Lung microvascular endothelial cell (primary cell): ENCODE measurements at regions not wholly inside any gene's neighbourhood (a gene's known extent, or its start where the extent isn't known, plus 50 kb on each side); places are given as distances from the start of the nearest gene placed in this dataset.
"Not testable (repeated sequence)": the region's sequence is repeated elsewhere in the genome, so short reads cannot be mapped to it uniquely, and the experiment has no call there.

Experiments used
- DNase-seq, 2 donors: peaks; one replicate each; pipeline versions ENCODE4 v3.0.0 to v3.0.0-alpha.2; 2010; ENCODE audit warnings: low read depth in 2 of 2

DNA sequence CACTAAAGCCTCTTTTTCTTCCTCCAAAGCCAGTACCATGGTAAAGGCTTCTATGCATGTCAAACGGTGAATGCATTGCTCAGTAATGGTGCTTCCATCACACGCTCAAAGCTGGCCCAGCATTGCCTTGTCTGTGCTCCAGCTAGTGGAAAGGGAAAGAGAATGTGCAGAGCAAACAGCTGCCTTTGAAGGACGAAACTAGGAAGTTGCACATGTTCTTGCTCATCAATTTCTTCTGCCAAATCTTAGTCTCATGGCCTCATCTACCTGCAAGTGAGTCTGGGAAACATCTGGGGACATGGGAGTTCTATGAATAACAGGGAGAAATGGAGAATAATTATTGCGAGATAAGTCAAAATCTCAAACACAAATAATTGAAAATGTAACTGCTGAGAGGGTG, 216.5 kb upstream of the SSTR4 start:
- DNase-seq, result no peak

DNA sequence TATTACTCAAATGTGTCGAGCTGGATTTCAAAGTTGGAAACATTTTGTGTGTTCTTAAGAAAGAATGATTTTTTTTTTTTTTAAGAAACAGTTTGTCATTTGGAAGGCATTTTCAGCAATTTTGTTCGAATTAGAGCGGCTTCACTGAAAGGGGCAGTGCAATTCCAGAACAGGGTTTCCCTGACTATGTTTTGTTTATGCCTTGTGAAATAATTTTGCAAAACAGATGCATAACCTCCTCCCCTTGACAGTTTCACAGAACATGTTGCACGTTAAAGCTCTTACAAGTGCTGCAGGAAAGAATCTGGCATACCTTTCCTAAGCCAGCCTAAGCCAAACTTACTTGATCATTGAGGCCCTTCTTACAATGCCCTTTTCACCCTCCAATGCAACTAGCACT, 216.0 kb upstream of the SSTR4 start:
- DNase-seq, result no peak

DNA sequence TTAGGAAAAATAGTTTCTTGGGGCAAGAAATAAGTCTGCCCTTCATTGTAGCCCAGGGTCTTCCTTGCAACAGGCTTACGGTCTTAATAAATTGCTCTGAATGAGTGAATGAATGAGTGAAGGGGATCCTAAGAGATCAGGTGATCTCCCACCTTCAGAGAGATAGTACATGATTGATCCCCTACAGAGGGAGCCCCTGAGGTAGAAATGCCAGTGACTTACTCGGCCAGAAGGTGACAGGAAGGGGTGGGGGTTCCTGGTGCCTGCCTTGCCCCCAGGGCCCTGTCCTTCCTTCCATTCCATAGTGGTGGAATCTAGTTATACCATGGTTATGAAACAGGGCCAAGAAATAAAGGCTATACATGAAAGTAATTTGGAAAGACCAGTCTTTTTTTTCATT, 215.3 kb upstream of the SSTR4 start:
- no peak for DNase-seq

DNA sequence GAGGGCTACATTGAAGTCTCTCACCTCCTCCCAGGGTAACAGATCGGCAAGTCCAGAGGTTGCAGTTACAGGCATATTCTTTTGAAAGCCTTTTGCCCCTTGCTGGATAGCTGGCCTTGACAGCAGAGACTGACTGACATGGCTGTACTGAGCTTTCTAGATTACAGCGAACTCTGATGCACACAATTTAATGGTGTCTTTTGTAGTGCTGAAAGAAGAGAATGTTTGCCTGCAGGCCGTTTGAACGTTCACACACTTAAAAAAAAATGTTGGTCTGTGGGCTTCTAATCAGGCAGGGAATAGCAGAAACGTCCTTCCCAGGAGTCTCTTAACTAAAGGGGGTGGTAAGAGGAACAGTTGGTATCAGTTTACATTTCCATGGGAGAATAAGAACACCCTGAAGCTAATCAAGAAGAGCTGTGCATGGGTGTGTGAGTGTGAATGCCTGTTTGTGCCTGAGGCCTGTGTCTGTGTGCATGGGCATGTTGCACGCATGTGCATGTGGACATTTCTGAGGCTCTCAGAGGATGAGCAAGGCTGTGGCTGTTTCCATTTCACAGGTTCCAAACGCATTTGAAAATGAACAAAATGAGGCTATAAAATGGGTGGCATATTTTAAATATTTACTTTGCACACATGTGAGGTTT, 213.9 kb upstream of the SSTR4 start:
- no peak for DNase-seq

DNA sequence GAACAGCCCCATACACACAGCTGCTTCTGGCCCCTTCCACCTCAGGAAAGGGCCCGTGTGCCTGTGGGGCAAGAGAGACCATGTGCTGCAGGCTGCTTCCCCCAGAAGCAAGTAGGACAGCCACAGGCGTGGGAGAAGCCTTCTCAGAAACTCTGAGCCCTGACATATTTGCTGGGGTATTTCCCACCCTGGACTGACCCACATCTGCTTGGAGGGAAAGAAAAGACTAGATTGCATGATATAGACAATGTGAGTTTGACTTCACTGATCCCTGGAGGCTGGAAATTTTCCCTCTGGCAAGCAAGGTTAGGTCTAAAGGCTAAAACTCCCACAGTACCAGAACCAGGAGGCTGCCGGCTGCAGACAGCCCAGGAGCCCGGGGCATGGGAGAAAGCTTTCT, 213.3 kb upstream of the SSTR4 start:
- no peak for DNase-seq

DNA sequence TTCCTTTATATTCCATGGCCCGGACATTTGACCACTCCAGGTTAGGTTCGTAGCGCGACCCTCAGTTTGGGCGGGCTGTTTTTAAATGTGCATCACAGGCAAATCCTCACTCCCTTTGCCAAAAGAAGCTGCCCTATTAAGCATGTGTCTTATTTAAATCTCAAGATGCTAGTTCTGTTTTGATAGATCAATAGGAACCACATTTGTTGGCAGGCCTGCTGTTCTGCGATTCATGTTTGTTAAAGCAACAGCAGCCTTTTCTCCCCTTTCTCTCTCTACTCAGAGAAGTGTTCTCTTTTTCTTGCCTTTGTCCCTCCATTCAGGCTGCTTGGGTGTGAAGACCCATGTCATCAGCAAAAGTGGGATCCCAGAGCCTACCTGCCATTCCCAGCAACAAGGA, 212.0 kb upstream of the SSTR4 start:
- no peak for DNase-seq

DNA sequence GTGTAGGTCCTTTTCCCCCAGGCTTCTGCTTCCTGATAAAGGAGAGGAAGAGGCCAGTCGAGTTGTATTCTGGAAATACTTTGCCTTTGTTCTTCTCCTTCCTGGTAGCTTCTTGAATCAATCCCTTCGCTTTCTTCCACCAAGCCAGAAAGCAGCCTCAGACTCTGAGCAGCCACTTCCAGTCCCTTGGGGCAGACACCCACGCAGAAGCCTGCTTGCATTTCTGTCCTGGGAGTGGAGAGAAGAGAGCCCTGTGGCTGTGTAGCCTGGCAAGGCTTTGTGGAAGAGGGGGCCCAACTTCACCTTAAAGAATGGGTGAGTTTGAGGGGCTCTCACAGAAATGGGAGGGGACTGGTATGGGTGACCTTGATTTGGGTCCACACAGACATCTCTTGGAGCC, 211.0 kb upstream of the SSTR4 start:
- no peak for DNase-seq

DNA sequence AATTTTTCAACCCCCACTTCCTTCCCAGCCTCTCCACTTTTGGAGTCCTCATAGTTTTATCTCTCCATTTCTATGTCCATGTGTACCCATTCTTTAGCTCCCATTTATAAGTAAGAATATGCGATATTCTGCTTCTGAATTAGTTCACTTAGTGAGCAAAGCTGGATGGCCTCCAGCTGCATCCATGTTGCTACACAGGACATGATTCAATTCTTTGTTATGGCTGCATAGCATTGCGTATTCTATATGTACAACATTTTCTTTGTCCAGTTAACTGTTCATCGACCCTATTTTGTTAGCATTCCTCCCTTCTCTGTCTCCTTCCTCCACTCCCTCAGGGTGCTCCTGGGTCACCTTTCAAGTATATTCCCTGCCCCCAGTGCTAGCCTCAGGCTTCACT, 210.0 kb upstream of the SSTR4 start:
- DNase-seq, result peak; percentile 24 to 59

DNA sequence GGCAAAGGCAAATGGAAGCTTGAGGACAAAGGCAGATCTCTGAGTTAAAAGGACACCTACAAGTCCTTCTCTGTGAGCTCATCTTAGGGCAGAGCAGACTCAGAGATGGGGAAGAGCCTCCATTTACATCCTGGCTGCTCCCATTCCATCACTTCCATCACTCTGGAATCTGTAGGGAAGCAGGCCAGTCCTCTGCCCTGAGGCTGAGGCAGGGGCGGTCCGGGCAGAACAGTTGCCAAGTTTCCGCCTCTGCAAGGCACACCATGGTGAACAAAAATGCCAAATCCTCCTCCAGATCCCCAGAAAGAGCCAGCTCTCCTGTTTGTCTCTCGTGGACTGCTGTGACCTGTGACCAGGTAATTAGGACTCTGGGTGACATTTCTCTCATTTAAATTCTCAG, 209.6 kb upstream of the SSTR4 start:
- DNase-seq, result no peak

DNA sequence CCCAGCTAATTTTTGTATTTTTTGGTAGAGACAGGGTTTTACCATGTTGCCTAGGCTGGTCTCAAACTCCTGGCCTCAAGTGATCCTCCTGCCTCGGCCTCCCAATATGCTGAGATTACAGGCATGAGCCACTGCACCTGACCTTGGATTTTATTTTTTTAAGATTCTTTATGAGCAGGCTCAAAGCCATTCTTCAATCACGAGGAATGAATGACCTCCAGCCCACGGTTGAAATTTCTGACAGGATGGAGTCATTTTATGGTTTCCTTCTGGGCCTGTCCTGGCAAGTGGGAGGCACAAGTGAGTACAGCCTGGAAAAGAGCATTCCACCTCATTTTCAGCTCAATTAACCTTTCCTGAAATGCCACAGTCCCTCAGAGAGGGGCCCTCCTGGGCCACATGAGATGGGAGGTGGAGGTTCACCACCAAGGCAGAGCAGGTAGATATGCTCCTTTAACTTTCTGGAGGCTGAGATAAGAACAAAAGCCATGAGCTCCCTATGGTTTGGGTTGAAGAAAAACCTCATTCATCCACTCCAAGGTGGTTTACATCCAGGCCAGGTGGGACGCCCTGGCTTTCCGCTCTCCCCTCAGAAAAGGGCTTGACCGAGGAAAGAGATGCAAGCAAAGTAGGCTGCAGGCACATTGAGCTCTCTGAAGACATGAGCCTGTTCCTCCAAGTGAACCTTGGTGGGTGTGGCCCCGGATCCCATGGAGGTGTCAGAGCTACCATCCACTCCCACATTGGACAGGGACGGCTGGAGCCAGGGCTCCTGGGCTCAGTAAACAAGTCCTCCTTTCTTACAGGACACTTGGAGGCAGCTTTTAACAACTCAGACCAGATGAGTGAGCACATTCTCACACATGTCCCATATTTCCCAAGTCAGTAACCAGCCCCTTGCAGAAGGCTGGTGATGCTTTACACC, 208.5 kb upstream of the SSTR4 start:
- no peak for DNase-seq

DNA sequence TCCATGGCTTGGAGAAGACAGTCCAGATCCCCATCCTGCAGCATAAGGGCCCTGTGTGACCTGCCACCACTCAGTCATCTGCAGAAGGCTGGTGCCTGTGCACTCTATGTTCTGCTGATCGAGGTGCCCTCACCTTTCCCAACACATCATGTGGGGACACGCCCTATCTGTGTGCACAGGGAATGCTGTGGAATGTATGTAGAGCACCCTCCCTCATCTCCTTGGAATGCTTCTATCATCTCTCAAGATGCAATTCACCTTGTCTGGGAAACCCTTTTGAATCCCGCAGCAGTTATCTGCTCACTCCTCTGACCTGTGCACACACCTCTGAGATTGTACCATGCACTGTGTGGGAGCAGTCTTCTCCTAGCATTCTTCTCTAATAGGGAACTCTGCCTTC, 207.2 kb upstream of the SSTR4 start:
- DNase-seq, result no peak

DNA sequence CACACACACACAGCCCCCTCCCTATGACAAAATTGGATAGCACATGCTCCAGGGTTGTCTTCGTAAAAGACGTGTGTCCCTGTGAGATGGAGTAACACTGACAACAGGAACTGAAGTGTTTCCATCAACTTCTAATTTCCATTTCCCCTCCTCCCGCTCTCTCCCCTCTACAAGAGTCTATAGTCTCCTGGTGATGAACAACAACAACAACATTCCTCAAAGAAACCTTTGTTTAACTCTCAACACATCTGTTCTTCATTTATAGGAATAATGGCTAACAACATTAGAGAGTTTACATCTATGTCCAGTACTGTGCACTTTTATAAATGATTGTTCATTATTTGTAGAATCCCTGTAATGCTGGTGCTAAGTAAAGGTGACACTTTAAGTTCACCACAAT, 205.8 kb upstream of the SSTR4 start:
- no peak for DNase-seq

DNA sequence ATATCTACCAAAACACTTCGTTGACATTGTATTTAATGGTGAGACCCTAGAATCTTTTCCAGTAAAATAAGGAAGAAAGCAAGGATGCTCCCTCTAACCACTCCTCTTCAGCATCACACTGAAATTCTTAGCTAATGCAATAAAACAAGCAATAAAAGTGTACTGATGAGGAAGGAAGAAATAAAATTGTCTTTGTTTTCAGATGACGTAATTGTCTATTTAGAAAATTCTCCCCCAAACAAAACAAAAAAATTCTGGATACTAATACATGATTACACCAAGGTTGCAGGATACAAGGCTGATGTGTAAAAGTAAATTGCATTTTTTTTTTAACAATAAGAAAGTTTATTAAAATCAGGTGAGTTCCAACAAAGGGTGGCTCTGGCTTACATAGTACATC, 205.0 kb upstream of the SSTR4 start:
- DNase-seq, result no peak

DNA sequence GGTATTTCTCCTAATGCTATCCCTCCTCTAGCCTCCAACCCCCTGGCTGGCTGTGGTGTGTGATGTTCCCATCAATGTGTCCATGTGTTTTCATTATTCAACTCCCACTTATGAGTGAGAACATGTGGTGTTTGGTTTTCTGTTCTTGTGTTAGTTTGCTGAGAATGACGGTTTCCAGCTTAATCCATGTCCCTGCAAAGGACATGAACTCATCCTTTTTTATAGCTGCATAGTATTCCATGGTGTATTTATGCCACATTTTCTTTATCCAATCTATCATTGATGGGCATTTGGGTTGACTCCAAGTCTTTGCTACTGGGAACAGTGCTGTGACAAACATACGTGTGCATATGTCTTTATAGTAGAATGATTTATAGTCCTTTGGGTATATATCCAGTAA, 204.4 kb upstream of the SSTR4 start:
- DNase-seq, result not testable (repeated sequence)

DNA sequence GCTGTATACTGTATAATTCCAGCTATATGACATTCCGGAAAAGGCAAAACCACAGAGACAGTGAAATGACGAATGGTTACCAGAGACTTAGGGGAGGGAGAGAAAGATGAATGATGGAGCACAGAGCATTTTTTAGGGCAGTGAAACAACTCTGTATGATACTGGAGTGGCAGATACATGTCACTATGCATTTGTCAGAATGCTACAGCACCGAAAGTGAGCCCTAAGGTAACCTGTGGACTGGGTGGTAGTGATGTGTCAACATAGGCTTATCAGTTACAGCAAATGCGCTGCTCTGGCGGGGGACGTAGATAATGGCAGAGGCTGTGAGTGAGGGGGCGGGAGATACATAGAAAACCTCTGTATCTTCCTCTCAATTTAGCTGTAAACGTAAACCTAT, 201.3 kb upstream of the SSTR4 start:
- no peak for DNase-seq

DNA sequence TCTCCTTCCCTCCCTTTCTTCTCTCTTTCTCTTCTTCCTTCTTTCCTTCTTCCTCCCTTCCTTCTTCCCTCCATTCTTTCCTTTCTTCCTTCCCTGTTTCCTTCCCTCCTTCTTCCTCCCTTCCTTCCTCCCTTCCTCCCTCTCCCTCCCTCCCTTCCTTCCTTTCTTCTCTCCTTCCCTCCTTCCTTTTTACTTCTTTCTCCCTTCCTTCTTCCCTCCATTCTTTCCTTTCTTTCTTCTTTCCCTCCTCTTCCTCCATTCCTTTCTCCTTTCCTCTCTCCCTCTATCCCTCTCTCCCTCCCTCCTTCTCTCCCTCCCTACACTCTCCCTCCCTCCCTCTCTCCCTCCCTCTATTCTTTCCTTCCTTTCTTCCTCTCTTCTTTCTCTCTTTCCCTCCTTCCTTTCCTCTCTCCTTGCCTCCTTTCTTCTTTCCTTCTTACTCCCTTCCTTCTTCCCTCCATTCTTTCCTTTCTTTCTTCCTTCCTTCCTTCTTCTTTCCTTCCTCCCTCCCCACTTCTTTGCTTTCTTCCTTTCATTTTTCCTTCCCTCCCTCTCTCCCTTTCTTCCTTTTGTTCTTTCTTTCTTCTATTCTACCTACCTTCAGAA, 200.4 kb upstream of the SSTR4 start:
- no peak for DNase-seq

DNA sequence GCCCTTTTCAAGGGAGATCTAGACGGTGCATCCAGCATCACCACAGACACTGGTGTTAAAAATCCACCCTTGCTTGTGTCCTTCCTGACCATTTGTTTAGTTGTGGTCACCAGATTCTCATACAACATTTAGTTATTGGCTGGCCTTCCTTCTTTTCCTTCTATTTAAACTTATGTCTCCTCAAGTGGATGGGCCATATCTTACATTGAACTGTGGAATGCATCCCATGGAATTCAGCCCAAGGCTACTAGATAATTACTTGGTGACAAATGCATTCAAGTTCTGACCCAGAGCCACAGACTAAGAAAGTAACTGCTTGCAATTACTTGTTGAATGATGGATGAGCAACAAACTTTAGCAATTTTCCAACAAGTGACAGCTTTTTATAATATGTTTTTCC, 198.9 kb upstream of the SSTR4 start:
- DNase-seq, result no peak

DNA sequence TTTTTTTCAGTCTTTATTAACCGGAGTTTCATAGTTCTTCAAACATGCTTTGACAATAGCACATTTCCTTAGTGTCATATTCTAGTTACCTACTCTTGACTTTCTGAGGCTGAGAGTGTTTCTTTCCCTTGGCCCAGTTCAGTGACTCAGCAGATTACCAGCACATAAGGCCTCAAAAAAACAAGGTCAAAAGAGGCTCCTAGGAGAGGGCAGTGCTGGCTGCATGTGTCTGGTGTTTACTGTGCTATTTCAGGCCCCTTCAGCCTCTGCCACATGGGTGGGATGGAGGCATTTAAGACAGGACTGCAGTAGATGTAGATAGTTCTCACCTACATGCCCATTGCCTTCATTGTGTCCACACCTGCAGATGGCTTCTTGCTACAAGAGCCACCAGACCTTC, 198.2 kb upstream of the SSTR4 start:
- peak in 1 of 2 donors; percentile 45 for DNase-seq

DNA sequence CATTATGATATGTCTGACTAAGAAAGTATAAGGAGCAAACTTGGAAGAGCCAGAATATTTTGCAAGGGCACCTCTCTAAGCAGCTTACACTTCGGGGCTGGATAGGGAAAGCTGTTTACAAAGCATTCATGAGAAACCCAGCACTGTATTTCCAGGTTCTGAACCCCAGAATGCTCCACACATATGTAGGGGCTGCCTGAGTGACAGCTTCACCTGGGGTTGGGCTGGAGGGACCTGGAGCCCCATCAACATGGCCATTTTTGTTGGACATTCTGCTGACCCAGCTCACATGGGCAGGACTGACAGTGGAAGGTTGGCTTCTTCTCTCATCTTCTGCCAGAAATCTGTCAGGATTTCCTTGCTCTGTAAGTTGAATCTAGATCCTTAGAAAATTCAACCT, 197.1 kb upstream of the SSTR4 start:
- no peak for DNase-seq

DNA sequence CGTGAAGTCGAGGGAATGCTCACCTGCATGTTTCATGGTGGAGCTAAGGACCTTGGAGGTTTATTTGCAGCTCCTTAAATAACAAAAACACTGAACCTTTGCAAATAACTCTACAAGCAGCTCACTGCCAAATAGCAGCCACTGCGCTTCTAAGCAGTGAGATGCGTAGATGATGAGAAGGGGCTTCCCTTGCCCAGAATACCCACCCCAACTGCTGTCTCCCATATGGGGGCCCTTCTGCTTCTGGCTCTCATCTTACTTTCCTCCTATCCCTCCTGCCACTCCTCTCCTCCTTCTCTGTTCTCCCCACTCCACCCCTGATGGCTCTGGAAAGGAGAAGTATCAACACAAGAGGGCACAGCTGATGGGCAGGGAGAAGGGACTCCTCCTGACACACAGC, 193.3 kb upstream of the SSTR4 start:
- no peak for DNase-seq

DNA sequence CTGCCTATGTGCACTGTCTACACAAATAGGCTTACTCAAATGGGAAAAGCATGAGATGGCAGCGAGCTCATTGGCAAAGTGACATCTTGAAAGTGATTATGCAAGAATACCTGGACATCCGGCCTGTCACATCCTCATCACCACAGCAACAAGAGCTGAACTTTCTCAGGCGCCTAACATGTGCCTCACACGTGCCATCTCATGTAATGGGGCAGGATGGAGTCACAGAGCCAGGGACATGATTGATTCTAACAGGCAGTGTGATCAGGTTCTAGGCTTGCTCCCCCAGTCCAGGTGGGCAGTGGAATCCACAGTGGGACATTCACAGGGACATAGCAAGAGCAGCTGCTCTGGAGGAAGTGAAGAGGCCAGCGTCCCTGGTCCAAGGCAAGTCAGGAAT, 192.3 kb upstream of the SSTR4 start:
- DNase-seq, result no peak

DNA sequence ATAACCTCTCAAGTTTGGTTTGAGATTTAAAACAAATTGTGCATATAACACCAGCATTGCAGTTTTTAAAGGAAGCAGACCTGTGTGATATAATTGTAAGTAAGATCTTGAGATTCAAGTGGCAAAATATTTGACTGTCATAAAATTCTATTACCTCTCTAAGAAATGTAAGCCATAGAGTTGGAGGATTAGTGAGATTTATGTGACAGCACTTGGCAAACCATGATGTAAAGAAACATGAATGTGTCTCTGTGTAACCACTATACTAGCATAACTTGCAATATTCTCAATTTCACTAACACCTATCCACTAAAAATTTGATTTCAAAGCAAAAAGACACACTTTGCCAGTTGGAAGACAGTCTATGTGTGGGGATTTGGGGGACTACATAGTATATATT, 190.2 kb upstream of the SSTR4 start:
- no peak for DNase-seq

DNA sequence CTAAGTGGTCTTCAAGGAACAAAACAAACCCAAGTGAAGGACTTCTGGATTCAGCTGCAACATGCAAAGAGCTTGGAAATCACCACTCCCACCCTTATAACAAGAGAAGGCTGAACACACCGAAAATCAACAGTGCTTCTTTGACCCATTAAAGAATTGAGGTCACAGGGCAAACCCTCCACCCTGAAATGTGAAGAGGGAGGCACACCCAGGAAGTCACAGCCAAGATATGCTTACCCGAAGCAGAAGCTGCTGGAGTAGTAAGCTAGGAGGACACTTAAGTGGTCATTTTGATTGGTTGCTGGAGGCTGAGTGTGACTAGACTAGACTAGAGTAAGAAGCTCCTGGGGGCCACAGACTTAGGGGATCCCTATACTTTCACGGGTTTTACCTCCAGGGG, 188.2 kb upstream of the SSTR4 start:
- no peak for DNase-seq
